Activated CD4-positive, alpha-beta T cell treated with anti-CD3 and anti-CD28 coated beads for 36 hours (primary cell): ENCODE measurements at regions not wholly inside any gene's neighbourhood (a gene's known extent, or its start where the extent isn't known, plus 50 kb on each side); places are given as distances from the start of the nearest gene placed in this dataset.

Source experiments
- ATAC-seq: fragments of 200-7000 bp; cut with Tn5 transposase; one replicate; pipeline ENCODE4 v1.10.0; 2021; ENCODE audit warnings: mild to moderate bottlenecking, moderate library complexity
- CTCF ChIA-PET: fragments of 350-600 bp; sonication (Branson Sonifier 250); formaldehyde crosslinking; loops from one replicate; lab custom pipeline; 2021; ENCODE audit warnings: antibody characterized with exemption; lab: Charles Lee
- POLR2A ChIA-PET: fragments of 350-600 bp; sonication (Branson Sonifier 250); formaldehyde crosslinking; loops from one replicate; lab custom pipeline; 2021; ENCODE audit warnings: antibody characterized with exemption, inconsistent platforms; lab: Charles Lee
- DNase-seq: peaks from one replicate; pipeline ENCODE4 v3.0.0-alpha.2; 2020
- H3K27ac Mint-ChIP-seq: one replicate; pipeline ENCODE4 v1.8.0; 2021; ENCODE audit warnings: mixed read lengths
- H3K27me3 Mint-ChIP-seq: one replicate; pipeline ENCODE4 v1.8.0; 2021; ENCODE audit warnings: mixed read lengths
- H3K36me3 Mint-ChIP-seq: one replicate; pipeline ENCODE4 v1.8.0; 2021; ENCODE audit warnings: low read depth, mixed read lengths
- H3K4me1 Mint-ChIP-seq: one replicate; pipeline ENCODE4 v1.8.0; 2021; ENCODE audit warnings: mixed read lengths
- H3K4me3 Mint-ChIP-seq: one replicate; pipeline ENCODE4 v1.8.0; 2021; ENCODE audit warnings: mild to moderate bottlenecking, moderate library complexity, mixed read lengths
- H3K9me3 Mint-ChIP-seq: one replicate; pipeline ENCODE4 v1.8.0; 2021; ENCODE audit warnings: low read depth, mixed read lengths
- intact Hi-C, 2 experiments: fragments of 100-400 bp; cut with DNase I in 1 of 2; cut with micrococcal nuclease in 1 of 2; formaldehyde crosslinking; loops; one replicate each; pipeline versions ENCODE4 v1.14.2 to v1.15.1; 2022 to 2024; cut with DNase I, micrococcal nuclease

GRCh38 chrX:4841216-4841745, 1127.8 kb upstream of the PRKX start:
- POLR2A ChIA-PET = no interaction called here
- Mint-ChIP-seq H3K27ac (no peak overlapping the region), H3K36me3 (no peaks in the 10 kb centered on the region), H3K27me3 (no peaks in the 10 kb centered on the region), H3K4me3 (no peak overlapping the region), H3K4me1 (no peaks in the 10 kb centered on the region), H3K9me3 (peaks cover 6% of the 10 kb centered on the region)
- intact Hi-C loops = no loop called here
- CTCF ChIA-PET = no interaction called here
- ATAC-seq = no peak
- DNase-seq = no peak

GRCh38 chrX:4831574-4831973, 1118.1 kb upstream of the PRKX start:
- Mint-ChIP-seq H3K27me3 (no peaks in the 10 kb centered on the region), H3K9me3 (peaks cover 6% of the 10 kb centered on the region), H3K36me3 (no peaks in the 10 kb centered on the region), H3K4me1 (no peaks in the 10 kb centered on the region), H3K4me3 (no peak overlapping the region), H3K27ac (no peak overlapping the region)
- ChIA-PET POLR2A (no interaction called here), CTCF (no interaction called here)
- ATAC-seq (no peak), DNase-seq (no peak)
- intact Hi-C loops = no loop called here

GRCh38 chrX:4830880-4831557, 1117.6 kb upstream of the PRKX start:
- ATAC-seq (no peak), DNase-seq (no peak)
- peaks cover 6% of the 10 kb centered on the region for H3K9me3 Mint-ChIP-seq
- POLR2A ChIA-PET = no interaction called here
- no peak overlapping the region for H3K27ac Mint-ChIP-seq
- CTCF ChIA-PET = no interaction called here
- intact Hi-C loops = no loop called here
- no peaks in the 10 kb centered on the region for H3K36me3 Mint-ChIP-seq
- H3K4me1 Mint-ChIP-seq = no peaks in the 10 kb centered on the region
- H3K27me3 Mint-ChIP-seq = no peaks in the 10 kb centered on the region
- H3K4me3 Mint-ChIP-seq = no peak overlapping the region

- H3K36me3 Mint-ChIP-seq = no peaks in the 10 kb centered on the region
- no peaks in the 10 kb centered on the region for H3K4me1 Mint-ChIP-seq
- CTCF ChIA-PET = no interaction called here
- H3K9me3 Mint-ChIP-seq = peaks cover 10% of the 10 kb centered on the region
- ATAC-seq (no peak), DNase-seq (no peak)
- H3K4me3 Mint-ChIP-seq = no peak overlapping the region
- no peaks in the 10 kb centered on the region for H3K27me3 Mint-ChIP-seq
- intact Hi-C loops = no loop called here
- POLR2A ChIA-PET = no interaction called here
- H3K27ac Mint-ChIP-seq = no peak overlapping the region
Observed at GRCh38 chrX:4825550-4825949, 1112.1 kb upstream of the PRKX start.

- ChIA-PET POLR2A (no interaction called here), CTCF (no interaction called here)
- Mint-ChIP-seq H3K36me3 (no peaks in the 10 kb centered on the region), H3K27me3 (no peaks in the 10 kb centered on the region), H3K9me3 (no peaks in the 10 kb centered on the region), H3K4me3 (no peak overlapping the region), H3K27ac (no peak overlapping the region), H3K4me1 (no peaks in the 10 kb centered on the region)
- intact Hi-C loops = no loop called here
- no peak for DNase-seq
- ATAC-seq = no peak
Observed at GRCh38 chrX:4809571-4809970, 1096.1 kb upstream of the PRKX start.

- Mint-ChIP-seq H3K27ac (no peak overlapping the region), H3K9me3 (no peaks in the 10 kb centered on the region), H3K36me3 (no peaks in the 10 kb centered on the region), H3K4me1 (no peaks in the 10 kb centered on the region), H3K4me3 (no peak overlapping the region), H3K27me3 (no peaks in the 10 kb centered on the region)
- ATAC-seq (no peak), DNase-seq (no peak)
- CTCF ChIA-PET = no interaction called here
- intact Hi-C loops = no loop called here
- POLR2A ChIA-PET = no interaction called here
Observed at GRCh38 chrX:4805502-4805901, 1092.1 kb upstream of the PRKX start.

GRCh38 chrX:4800756-4801155, 1087.3 kb upstream of the PRKX start:
- Mint-ChIP-seq H3K4me3 (no peak overlapping the region), H3K27me3 (no peaks in the 10 kb centered on the region), H3K9me3 (no peaks in the 10 kb centered on the region), H3K27ac (no peak overlapping the region), H3K36me3 (no peaks in the 10 kb centered on the region), H3K4me1 (no peaks in the 10 kb centered on the region)
- ChIA-PET POLR2A (no interaction called here), CTCF (no interaction called here)
- DNase-seq (no peak), ATAC-seq (no peak)
- intact Hi-C loops = no loop called here

GRCh38 chrX:4787971-4788370, 1074.5 kb upstream of the PRKX start:
- Mint-ChIP-seq H3K4me1 (no peaks in the 10 kb centered on the region), H3K27ac (no peak overlapping the region), H3K9me3 (no peaks in the 10 kb centered on the region), H3K27me3 (no peaks in the 10 kb centered on the region), H3K36me3 (no peaks in the 10 kb centered on the region), H3K4me3 (no peak overlapping the region)
- ATAC-seq = no peak
- intact Hi-C loops = no loop called here
- CTCF ChIA-PET = no interaction called here
- POLR2A ChIA-PET = no interaction called here
- DNase-seq = no peak

GRCh38 chrX:4764888-4765287, 1051.4 kb upstream of the PRKX start:
- ChIA-PET POLR2A (no interaction called here), CTCF (no interaction called here)
- DNase-seq = no peak
- Mint-ChIP-seq H3K36me3 (no peaks in the 10 kb centered on the region), H3K4me1 (no peaks in the 10 kb centered on the region), H3K27me3 (no peaks in the 10 kb centered on the region), H3K27ac (no peak overlapping the region), H3K4me3 (no peak overlapping the region), H3K9me3 (no peaks in the 10 kb centered on the region)
- intact Hi-C loops = no loop called here
- no peak for ATAC-seq

- Mint-ChIP-seq H3K4me3 (no peak overlapping the region), H3K27me3 (no peaks in the 10 kb centered on the region), H3K9me3 (no peaks in the 10 kb centered on the region), H3K27ac (no peak overlapping the region), H3K36me3 (no peaks in the 10 kb centered on the region), H3K4me1 (no peaks in the 10 kb centered on the region)
- ChIA-PET POLR2A (no interaction called here), CTCF (no interaction called here)
- no peak for DNase-seq
- intact Hi-C loops = no loop called here
- no peak for ATAC-seq
Observed at GRCh38 chrX:4762196-4762595, 1048.7 kb upstream of the PRKX start.

- Mint-ChIP-seq H3K4me1 (no peaks in the 10 kb centered on the region), H3K4me3 (no peak overlapping the region), H3K27me3 (no peaks in the 10 kb centered on the region), H3K9me3 (no peaks in the 10 kb centered on the region), H3K27ac (no peak overlapping the region), H3K36me3 (no peaks in the 10 kb centered on the region)
- POLR2A ChIA-PET = no interaction called here
- ATAC-seq = no peak
- CTCF ChIA-PET = no interaction called here
- intact Hi-C loops = no loop called here
- DNase-seq = no peak
Observed at GRCh38 chrX:4754878-4755604, 1041.6 kb upstream of the PRKX start.

GRCh38 chrX:4741024-4741423, 1027.6 kb upstream of the PRKX start:
- H3K4me3 Mint-ChIP-seq = no peak overlapping the region
- H3K36me3 Mint-ChIP-seq = no peaks in the 10 kb centered on the region
- DNase-seq = no peak
- ATAC-seq = no peak
- ChIA-PET CTCF (no interaction called here), POLR2A (interaction anchor here (0.6 kb wide), 1 partner anchor 493 kb away, joined by 3 read pairs; no protein-coding TSS in a partner anchor)
- H3K4me1 Mint-ChIP-seq = no peaks in the 10 kb centered on the region
- intact Hi-C loops = no loop called here
- no peak overlapping the region for H3K27ac Mint-ChIP-seq
- H3K27me3 Mint-ChIP-seq = no peaks in the 10 kb centered on the region
- no peaks in the 10 kb centered on the region for H3K9me3 Mint-ChIP-seq
